ENCODE measurements at regions not wholly inside any gene's neighbourhood (a gene's known extent, or its start where the extent isn't known, plus 50 kb on each side); places are given as distances from the start of the nearest gene placed in this dataset.
"Not testable (repeated sequence)": the region's sequence is repeated elsewhere in the genome, so short reads cannot be mapped to it uniquely, and the experiment has no call there.

DNA sequence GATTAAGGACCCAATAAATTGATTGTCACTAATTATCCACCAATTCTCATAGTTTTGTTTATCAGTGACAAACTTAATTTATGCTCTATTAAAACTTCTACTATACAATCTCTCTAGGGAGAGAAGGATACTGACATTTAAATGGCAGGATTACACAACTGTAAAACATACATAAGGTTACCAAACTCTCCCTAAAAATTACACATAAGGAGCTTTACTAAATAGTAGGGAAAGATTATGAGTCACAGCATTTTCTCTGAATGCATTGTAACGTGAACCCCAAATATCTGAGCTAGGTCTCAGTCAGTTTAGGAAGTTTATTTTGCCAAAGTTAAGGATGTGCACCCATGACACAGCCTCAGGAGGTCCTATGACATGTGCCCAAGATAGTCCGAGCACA is 2140.6 kb downstream of the NCAM2 start:
- Histone ChIP-seq H3K9me3 (ENCODE audit: control insufficient read depth, insufficient read depth, low read length) (peaks cover 9% of the 10 kb centered on the region), H3K4me1 (ENCODE audit: control insufficient read depth, insufficient read depth, low read length) (no peaks in the 10 kb centered on the region), H3K36me3 (ENCODE audit: control insufficient read depth, insufficient read depth, low read length) (no peaks in the 10 kb centered on the region), H3K4me3 (ENCODE audit: low read length) (no peak overlapping the region), H3K27ac (ENCODE audit: low read length) (no peak overlapping the region), H3K27me3 (ENCODE audit: control insufficient read depth, insufficient read depth, low read length) (no peaks in the 10 kb centered on the region)
- H3K27ac Mint-ChIP-seq: no peak overlapping the region
- ATAC-seq (no peak), DNase-seq (no peak)
- no peak overlapping the region for H3K4me3 Mint-ChIP-seq
- peaks cover 14% of the 10 kb centered on the region for H3K36me3 Mint-ChIP-seq
- no peak for TF ChIP-seq CTCF (IDR thresholded peaks at IDR 0.05)
- 74% methylated on average over 2 of the region's 2 CpGs for WGBS (ENCODE audit: insufficient coverage)
- H3K4me1 Mint-ChIP-seq: no peaks in the 10 kb centered on the region
- intact Hi-C loops (cut with micrococcal nuclease): no loop called here
- H3K27me3 Mint-ChIP-seq (ENCODE audit: low read depth in 2 of 2): no peaks in the 10 kb centered on the region
- H3K9me3 Mint-ChIP-seq: peaks cover 5 to 15% of the 10 kb centered on the region in 2 donors

DNA sequence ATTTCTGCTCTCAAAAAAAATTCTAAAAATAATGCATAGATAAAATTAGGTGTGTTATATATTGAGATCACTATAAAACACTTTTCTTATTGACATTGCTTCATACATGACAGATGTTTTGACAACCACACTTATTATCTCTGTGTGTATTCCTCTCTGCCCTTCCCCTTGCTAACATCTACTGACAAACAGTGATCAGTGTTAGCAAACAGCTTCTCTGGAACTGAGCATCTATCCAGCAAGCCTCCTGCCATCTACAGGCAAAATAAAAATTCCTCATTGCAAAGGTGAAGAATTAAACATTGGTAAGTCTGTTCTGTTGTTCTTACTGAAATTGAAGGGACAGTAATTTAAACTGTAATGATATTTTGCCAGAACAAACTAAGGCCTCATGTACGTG is 2153.9 kb downstream of the NCAM2 start:
- no peaks in the 10 kb centered on the region for H3K4me1 ChIP-seq (ENCODE audit: control insufficient read depth, insufficient read depth, low read length)
- no peaks in the 10 kb centered on the region for H3K27me3 ChIP-seq (ENCODE audit: control insufficient read depth, insufficient read depth, low read length)
- Mint-ChIP-seq H3K27me3 (ENCODE audit: low read depth in 2 of 2) (no peaks in the 10 kb centered on the region), H3K9me3 (peaks cover 3 to 7% of the 10 kb centered on the region in 2 donors), H3K4me3 (no peak overlapping the region), H3K27ac (no peak overlapping the region), H3K36me3 (peaks cover 5% of the 10 kb centered on the region), H3K4me1 (no peaks in the 10 kb centered on the region)
- intact Hi-C loops (cut with micrococcal nuclease): no loop called here
- no peak overlapping the region for H3K4me3 ChIP-seq (ENCODE audit: low read length)
- no peak for ATAC-seq
- no peak overlapping the region for H3K27ac ChIP-seq (ENCODE audit: low read length)
- H3K9me3 ChIP-seq (ENCODE audit: control insufficient read depth, insufficient read depth, low read length): no peaks in the 10 kb centered on the region
- no peak for DNase-seq
- no peak for TF ChIP-seq CTCF (IDR thresholded peaks at IDR 0.05)
- H3K36me3 ChIP-seq (ENCODE audit: control insufficient read depth, insufficient read depth, low read length): no peaks in the 10 kb centered on the region
- WGBS (ENCODE audit: insufficient coverage): 58% methylated on average over 1 of the region's 1 CpG

- intact Hi-C loops (cut with micrococcal nuclease); H3K27ac Mint-ChIP-seq: not testable (repeated sequence)
Observed at GRCh38 chr21:23153842-23154241, 2155.6 kb downstream of the NCAM2 start.

DNA sequence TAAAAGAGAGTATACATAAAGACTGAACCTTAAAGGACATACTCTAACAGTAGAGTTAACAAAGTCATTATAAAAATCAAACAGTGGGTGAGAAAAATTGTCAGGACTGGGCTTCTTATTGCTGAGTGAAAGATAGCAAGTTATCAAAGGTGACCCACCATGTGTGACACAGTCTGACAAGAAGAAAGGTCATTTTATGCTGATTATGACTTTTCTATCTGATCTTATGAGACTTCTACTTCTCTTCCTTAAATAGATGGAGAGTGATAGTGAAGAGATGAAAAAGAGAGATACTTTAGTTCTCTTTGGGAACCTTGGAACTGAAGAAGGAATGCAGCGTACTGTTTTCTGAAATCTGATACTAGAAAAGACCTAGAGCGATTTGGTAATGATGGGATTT is 2157.1 kb downstream of the NCAM2 start:
- Mint-ChIP-seq H3K9me3 (peaks cover 4 to 7% of the 10 kb centered on the region in 2 donors), H3K36me3 (peaks cover 5% of the 10 kb centered on the region), H3K4me1 (no peaks in the 10 kb centered on the region), H3K4me3 (no peak overlapping the region), H3K27me3 (ENCODE audit: low read depth in 2 of 2) (no peaks in the 10 kb centered on the region), H3K27ac (no peak overlapping the region)
- Histone ChIP-seq H3K36me3 (ENCODE audit: control insufficient read depth, insufficient read depth, low read length) (no peaks in the 10 kb centered on the region), H3K4me1 (ENCODE audit: control insufficient read depth, insufficient read depth, low read length) (no peaks in the 10 kb centered on the region), H3K4me3 (ENCODE audit: low read length) (no peak overlapping the region), H3K27ac (ENCODE audit: low read length) (no peak overlapping the region), H3K27me3 (ENCODE audit: control insufficient read depth, insufficient read depth, low read length) (no peaks in the 10 kb centered on the region), H3K9me3 (ENCODE audit: control insufficient read depth, insufficient read depth, low read length) (no peaks in the 10 kb centered on the region)
- WGBS (ENCODE audit: insufficient coverage): 80% methylated on average over 2 of the region's 2 CpGs
- DNase-seq (no peak), ATAC-seq (no peak)
- TF ChIP-seq CTCF (IDR thresholded peaks at IDR 0.05): no peak
- intact Hi-C loops (cut with micrococcal nuclease): no loop called here

More at GRCh38 chr21:23153842-23154241, 2155.6 kb downstream of the NCAM2 start:
- not testable (repeated sequence) for H3K9me3 Mint-ChIP-seq; H3K36me3 ChIP-seq (ENCODE audit: control insufficient read depth, insufficient read depth, low read length); H3K4me3 Mint-ChIP-seq; H3K4me1 ChIP-seq (ENCODE audit: control insufficient read depth, insufficient read depth, low read length); DNase-seq; H3K27me3 ChIP-seq (ENCODE audit: control insufficient read depth, insufficient read depth, low read length); H3K27me3 Mint-ChIP-seq (ENCODE audit: low read depth in 2 of 2); H3K27ac ChIP-seq (ENCODE audit: low read length); H3K4me3 ChIP-seq (ENCODE audit: low read length); H3K9me3 ChIP-seq (ENCODE audit: control insufficient read depth, insufficient read depth, low read length); H3K4me1 Mint-ChIP-seq; ATAC-seq; H3K36me3 Mint-ChIP-seq
- WGBS (ENCODE audit: insufficient coverage): 84% methylated on average over 3 of the region's 3 CpGs

Measured in natural killer cell (primary cell).